SKM-1 (cell line): ENCODE measurements at regions not wholly inside any gene's neighbourhood (a gene's known extent, or its start where the extent isn't known, plus 50 kb on each side); places are given as distances from the start of the nearest gene placed in this dataset.

Experiments
- DNase-seq: peaks from one replicate; lab custom pipeline; 2025; ENCODE audit not compliant: unreplicated experiment; lab: John Stamatoyannopoulos, UW

- no peak for DNase-seq
These were observed 247.7 kb upstream of the PMFBP1 start for GRCh38 chr16:72419638-72420037.

- DNase-seq: no peak
These were observed 243.4 kb upstream of the PMFBP1 start for GRCh38 chr16:72415379-72415778.

- DNase-seq: no peak
These were observed 238.5 kb upstream of the PMFBP1 start for GRCh38 chr16:72410492-72410891.

- no peak for DNase-seq
These were observed 237.5 kb upstream of the PMFBP1 start for GRCh38 chr16:72409423-72409822.

DNA sequence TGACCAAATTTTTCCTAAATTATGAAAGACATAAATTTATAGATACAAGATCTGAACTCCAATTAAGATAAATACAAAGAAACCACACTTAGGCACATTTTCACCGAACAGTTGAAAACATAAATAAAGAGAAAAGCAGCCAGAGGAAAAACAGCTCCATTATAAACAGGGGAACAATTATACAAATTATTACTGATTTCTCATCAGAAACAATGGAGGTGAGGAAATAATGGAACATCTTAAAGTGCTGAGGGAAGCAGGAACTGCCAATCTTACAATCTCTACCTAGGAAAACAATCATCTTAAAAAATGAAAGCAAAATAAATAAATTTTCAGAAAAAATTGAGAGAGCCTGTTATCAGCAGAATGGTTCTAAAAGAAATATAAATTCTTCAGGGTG, 234.4 kb upstream of the PMFBP1 start:
- no peak for DNase-seq

DNA sequence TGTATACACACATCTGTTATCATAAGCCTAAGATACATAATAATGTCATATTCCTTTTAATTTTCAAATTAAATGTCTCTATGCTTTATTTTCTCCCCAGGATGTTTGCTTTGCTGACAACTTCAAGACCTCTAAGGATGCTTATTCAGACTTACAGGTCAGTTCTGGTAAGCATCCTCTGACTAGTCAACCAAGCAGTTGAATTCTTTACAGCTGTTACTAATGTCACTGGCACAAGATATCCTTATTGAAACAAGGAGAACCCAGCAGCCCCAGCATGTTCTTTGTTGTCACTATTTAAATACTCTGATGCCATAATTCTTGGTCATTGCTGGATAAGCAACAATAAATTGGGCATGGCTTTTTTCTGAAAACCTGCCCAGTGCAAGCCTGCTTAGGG, 232.3 kb upstream of the PMFBP1 start:
- no peak for DNase-seq

DNA sequence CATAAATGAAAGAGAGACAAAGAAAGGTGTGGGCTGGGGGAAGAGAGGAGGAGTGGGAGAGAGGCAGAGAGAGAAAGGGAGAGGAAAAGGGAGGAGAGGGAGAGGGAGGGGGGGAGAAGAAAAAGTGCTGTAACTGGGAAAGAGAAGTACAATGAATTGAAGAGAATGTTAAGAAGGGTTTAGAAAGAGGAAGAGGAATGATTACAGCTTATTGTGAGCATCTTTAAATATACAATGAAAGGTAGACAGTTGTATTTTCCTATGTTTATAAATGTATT, 229.1 kb upstream of the PMFBP1 start:
- DNase-seq: no peak

- peak; percentile 61 for DNase-seq
These were observed 228.5 kb upstream of the PMFBP1 start for GRCh38 chr16:72400257-72401083.

DNA sequence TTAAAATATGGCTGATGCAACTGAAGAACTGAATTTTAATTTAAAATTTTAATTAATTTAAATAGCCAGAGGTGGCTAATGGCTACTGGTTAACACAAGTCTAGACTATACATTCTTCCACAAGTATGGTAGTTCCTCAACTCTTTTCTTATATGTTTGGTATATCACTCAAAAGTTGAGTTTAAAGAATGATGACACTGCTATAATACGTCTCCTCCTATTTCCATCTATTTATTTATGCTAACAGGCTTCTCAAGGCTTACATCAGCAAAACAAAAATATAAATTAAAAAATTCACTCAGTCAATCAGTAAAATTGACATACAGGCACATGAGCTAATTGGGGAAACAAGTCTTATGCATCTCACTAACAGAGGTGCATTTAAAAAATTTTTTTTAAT, 227.9 kb upstream of the PMFBP1 start:
- no peak for DNase-seq

- DNase-seq: no peak
These were observed 225.9 kb upstream of the PMFBP1 start for GRCh38 chr16:72397876-72398275.

DNA sequence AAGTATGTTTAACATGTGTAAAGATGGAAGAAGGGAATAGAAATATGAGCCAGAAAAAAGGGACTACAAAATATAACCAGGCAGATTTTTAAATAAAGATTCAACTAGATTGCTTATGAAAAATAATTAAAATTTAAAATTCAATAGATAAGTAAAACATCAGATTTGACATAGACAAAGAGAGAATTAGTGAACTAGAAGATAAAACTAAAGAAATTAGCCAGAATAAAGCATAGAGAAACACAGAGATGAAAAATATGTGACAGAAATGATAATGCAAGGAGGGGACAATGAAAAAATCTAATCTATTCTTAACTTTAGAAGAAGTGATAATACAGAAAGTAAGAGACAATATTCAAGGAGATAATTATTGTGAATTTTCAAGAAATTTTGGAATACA, 222.6 kb upstream of the PMFBP1 start:
- no peak for DNase-seq

DNA sequence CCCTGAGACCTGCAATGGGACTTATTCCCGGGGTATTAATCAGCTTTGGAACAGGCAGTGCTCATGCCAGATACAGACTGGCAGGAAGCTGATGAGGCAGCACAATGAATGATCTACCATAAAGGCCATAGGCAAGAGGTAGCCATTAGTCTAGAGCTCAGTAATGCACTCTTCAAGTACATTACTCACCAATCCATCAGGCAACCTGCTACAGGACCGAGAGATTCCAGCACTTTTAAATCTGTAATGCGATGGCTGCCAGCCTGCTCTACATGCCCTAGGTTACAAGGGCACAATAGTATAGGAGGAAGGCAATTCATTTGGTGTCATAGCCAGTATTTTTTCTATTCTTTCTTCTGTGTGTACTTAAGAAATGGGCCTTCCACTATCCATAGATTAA, 217.8 kb upstream of the PMFBP1 start:
- no peak for DNase-seq

GRCh38 chr16:72388007-72388406, 216.1 kb upstream of the PMFBP1 start:
- DNase-seq: no peak

- DNase-seq: no peak
These were observed 212.7 kb upstream of the PMFBP1 start for GRCh38 chr16:72384651-72385050.

GRCh38 chr16:72380283-72380682, 208.3 kb upstream of the PMFBP1 start:
- DNase-seq: no peak

DNA sequence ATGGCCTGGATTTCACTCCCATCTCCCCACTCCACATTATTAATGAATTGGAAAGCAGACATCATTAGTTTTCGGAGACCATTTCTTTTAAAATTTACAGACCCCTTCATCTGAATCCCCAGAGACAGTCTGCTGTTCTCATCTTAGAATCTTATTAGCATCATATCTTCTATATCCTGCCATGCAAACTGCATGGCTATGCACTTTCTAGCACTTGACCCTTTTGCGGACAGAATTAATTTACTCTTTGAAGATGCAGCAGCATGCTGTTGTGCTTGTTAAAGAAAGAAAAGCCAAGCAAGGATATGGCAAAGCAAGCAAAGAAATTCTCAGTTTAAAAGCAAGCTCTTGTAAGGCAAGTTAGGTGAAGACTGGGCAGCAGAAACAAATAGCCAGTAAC, 201.2 kb upstream of the PMFBP1 start:
- DNase-seq: no peak

DNA sequence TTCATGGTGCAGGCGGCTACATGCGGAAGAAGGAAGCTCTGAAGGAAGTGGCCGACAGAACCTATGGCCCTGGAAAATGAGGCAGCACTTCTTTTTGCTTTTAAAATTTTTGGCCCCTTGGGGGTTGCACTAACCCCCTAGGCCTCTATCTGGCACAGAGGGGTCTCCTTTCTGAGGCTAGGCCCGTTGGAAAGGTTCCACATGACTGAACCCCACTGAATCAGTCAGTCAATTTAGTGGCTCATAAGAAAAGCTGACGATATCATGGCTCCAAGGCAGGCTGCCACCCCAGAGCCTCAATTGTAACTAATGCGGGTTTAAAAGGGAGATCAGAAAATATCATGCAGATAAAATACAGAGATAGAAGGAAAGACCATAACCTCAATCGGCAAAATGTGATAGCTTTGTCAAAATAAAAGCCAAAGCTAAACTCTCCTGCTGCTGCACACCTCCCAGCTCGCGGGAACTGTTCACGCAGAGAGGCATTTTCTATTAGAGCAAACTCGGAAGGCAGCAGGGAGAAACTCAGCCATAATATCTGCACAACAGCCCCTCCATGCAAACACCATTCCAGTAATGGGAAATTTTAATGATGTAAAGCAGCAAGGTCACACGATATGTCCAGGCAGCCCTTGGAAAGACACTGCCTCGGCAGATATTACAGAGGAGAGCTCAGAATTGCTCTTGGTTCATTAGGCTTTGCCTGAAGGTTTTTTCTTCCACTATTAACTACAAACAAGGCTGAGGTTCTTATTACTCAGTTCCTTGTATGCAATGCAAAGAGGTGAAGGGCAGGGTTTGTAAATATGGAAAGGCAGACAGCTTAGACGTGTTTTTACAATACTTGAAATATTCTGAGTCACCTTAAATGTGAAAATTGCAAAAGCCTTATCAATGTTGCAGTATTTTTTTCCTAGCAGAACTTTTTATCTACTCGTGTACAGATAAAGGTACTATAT, 200.4 kb upstream of the PMFBP1 start:
- DNase-seq: no peak

GRCh38 chr16:72371307-72372086, 199.5 kb upstream of the PMFBP1 start:
- DNase-seq: no peak

DNA sequence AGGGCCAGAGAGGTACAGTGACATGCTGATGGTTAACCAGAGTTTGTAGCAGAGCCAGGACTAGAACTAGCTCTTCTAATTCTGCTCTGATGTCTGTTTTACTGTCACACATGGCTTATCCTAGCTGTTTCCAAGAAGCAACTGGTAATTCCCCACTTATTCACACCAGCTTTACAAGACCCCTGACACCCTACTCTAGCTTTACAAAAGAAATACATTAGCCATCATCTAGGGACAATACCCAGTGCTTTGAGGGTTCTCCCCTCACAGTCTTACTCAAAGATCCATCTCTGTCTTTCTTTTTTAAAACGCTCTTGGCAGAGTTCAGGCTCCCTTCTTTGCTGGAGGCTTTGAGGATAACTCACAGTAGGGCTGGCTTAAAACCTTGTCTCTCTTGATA, 197.3 kb upstream of the PMFBP1 start:
- no peak for DNase-seq

DNA sequence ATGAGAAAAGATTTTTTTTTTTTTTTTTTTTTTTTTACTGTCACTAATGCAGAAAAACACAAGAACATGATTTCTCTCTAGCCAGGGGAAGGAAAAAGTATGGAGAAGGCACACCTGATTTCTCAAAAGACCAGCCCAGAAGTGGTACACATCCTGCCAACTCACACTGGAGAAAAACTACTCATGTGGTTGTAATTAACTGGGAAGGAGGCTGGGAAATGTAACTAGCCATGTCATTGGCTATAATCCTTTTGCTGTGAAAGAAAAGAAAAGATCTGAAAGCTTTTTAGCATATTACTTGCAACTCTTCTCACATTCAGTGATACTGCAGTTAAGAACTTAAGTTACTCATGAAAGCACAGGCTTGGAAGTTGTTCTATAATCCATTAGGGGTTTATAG, 195.9 kb upstream of the PMFBP1 start:
- DNase-seq: no peak

- DNase-seq: no peak
These were observed 191.0 kb upstream of the PMFBP1 start for GRCh38 chr16:72362973-72363372.

- no peak for DNase-seq
These were observed 190.5 kb upstream of the PMFBP1 start for GRCh38 chr16:72362476-72362875.
